A549 (cell line): ENCODE measurements at regions not wholly inside any gene's neighbourhood (a gene's known extent, or its start where the extent isn't known, plus 50 kb on each side); places are given as distances from the start of the nearest gene placed in this dataset.

Source experiments
- JUN ChIP-seq, 2 experiments: fragments of >200 bp; sonication (Bioruptor Twin); formaldehyde crosslinking; IDR thresholded peaks; 2 replicates in 1 of 2; 3 replicates in 1 of 2; pipeline ENCODE4 v1.6.1; 2016 to 2017
- TF ChIP-seq, protein P1 (sequence below): IDR thresholded peaks from 2 replicates; pipeline ENCODE4 v1.6.1; 2012; ENCODE audit warnings: low read depth, borderline replicate concordance
- TF ChIP-seq, protein P2 (sequence below): fragments of >200 bp; sonication (Bioruptor Twin); formaldehyde crosslinking; IDR thresholded peaks from 3 replicates; pipeline ENCODE4 v1.5.1; 2016

DNA sequence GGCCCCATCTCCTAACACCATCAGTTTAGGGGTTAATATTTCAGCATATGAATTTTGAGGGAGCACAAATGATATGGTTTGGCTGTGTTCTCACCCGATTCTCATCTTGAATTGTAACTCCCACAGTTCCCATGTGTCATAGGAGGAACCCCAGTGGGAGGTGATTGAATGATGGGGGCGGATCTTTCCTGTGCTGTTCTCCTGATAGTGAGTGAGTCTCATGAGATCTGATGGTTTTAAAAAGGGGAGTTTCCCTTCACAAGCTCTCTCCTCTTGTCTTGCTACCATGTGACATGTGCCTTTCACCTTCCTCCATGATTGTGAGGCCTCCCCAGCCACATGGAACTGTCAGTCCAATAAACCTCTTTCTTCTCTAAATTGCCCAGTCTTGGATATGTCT lies 73.8 kb upstream of the TJP1 start:
- TF ChIP-seq, protein P1, sequence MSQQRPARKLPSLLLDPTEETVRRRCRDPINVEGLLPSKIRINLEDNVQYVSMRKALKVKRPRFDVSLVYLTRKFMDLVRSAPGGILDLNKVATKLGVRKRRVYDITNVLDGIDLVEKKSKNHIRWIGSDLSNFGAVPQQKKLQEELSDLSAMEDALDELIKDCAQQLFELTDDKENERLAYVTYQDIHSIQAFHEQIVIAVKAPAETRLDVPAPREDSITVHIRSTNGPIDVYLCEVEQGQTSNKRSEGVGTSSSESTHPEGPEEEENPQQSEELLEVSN: no peak
- TF ChIP-seq, protein P2, sequence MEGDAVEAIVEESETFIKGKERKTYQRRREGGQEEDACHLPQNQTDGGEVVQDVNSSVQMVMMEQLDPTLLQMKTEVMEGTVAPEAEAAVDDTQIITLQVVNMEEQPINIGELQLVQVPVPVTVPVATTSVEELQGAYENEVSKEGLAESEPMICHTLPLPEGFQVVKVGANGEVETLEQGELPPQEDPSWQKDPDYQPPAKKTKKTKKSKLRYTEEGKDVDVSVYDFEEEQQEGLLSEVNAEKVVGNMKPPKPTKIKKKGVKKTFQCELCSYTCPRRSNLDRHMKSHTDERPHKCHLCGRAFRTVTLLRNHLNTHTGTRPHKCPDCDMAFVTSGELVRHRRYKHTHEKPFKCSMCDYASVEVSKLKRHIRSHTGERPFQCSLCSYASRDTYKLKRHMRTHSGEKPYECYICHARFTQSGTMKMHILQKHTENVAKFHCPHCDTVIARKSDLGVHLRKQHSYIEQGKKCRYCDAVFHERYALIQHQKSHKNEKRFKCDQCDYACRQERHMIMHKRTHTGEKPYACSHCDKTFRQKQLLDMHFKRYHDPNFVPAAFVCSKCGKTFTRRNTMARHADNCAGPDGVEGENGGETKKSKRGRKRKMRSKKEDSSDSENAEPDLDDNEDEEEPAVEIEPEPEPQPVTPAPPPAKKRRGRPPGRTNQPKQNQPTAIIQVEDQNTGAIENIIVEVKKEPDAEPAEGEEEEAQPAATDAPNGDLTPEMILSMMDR: no peak
- no peak for TF ChIP-seq JUN (IDR thresholded peaks at IDR 0.05)
